Activated CD8-positive, alpha-beta memory T cell treated with anti-CD3 and anti-CD28 coated beads, Interleukin-2, amount 50 U/mL, for 1 hour (primary cell): ENCODE measurements at regions not wholly inside any gene's neighbourhood (a gene's known extent, or its start where the extent isn't known, plus 50 kb on each side); places are given as distances from the start of the nearest gene placed in this dataset.
"Not testable (repeated sequence)": the region's sequence is repeated elsewhere in the genome, so short reads cannot be mapped to it uniquely, and the experiment has no call there.

Source experiments
- DNase-seq: peaks from one replicate; pipeline ENCODE4 v3.0.0-alpha.2; 2020; ENCODE audit errors: extremely low read depth

DNA sequence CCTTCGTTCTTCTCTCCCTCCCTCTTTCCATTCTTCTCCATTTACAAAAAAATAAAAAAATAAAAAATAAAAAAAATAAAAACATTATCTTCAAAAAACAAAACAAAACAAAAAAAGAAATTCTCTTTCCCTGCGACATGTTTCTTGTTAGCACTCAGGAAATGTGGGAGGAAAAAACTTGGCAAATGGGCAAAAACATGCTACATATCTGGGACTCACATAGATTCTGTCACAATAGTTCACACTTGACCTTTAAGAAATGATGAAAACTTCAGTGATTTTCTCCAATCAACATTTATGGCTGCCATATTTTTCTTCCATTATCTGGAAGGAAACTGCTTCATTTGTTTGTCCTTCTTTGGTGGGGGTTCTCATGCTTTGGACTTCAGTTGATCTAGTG, 109.3 kb downstream of the PRKAB2 start:
- DNase-seq, result no peak

GRCh38 chr1:147061880-147062279, 110.4 kb downstream of the PRKAB2 start:
- not testable (repeated sequence) for DNase-seq

GRCh38 chr1:147053269-147053668, 115.1 kb downstream of the NBPF12 start:
- DNase-seq, result no peak

- no peak for DNase-seq
Measured at GRCh38 chr1:147052677-147053076, 114.6 kb downstream of the NBPF12 start.

- no peak for DNase-seq
Measured at GRCh38 chr1:147052143-147052542, 114.0 kb downstream of the NBPF12 start.

DNA sequence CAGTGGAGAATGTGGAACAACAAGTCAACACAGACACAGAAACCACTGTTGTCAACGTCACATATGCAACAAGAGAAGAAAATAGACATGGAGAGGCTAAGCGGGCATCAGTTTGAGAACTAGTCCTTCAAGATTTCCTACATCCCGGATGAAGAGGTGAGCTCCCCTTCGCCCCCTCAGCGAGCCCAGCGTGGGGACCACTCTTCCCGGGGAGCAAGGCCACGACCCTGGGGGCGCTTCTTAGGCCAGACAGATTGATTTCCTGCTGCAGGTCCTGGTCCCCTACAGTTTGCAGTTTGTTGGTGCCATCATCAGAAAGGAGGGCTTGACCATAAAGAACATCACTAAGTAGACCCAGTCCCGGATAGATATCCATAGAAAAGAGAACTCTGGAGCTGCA, 113.0 kb downstream of the NBPF12 start:
- no peak for DNase-seq

DNA sequence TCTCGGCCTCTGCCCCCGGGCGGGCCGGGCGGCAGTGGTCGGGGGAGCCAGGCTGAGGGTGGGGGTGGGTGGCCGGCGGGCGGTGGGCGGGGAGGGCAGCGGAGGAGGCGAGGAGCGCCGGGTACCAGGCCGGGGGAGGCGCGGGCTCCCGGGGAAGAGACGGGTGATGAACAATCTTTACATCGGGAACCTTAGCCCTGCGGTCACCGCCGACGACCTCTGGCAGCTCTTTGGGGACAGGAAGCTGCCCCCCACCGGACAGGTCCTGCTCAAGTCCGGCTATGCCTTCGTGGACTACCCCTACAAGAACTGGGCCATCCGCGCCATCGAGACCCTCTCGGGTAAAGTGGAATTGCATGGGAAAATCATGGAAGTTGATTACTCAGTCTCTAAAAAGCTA, 112.5 kb downstream of the NBPF12 start:
- DNase-seq, result no peak

GRCh38 chr1:147046863-147047394, 108.8 kb downstream of the NBPF12 start:
- not testable (repeated sequence) for DNase-seq

DNA sequence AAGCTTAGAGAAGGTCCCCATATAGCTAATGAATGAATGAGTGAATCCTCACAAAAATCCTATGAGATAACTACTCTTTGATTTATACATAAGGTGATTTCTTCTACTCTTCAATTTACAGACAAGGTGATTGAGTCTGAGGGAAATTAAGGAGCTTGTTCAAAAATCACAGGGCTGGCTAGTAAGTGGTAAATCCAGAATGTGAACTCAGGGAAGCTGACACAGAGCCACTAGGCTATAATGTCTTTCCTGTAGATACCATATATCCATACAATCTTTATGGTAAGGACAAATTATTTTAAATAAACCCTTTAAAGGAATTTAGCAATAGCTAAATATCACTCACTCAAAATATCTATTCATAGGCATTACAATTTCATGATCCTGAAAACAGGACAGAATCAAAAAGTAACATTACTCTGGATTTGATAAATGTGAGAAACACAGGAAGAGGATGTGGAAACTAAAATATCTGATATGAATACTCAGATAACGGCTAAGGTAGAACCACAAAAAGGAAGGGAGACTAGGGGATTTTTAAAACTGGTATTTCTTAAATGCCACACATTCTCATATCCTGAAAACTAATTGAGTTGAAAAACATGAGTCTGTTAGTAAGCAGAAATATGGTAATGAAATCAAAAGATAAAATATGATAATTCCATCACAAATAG, 108.2 kb downstream of the NBPF12 start:
- DNase-seq, result no peak
